Bronchial epithelial cell (primary cell): ENCODE measurements at regions not wholly inside any gene's neighbourhood (a gene's known extent, or its start where the extent isn't known, plus 50 kb on each side); places are given as distances from the start of the nearest gene placed in this dataset.

Experiments
- DNase-seq: peaks from one replicate; pipeline ENCODE4 v3.0.0-alpha.2; 2010; ENCODE audit warnings: low read depth
- FAIRE-seq: peaks from 2 replicates; lab custom pipeline; 2011; peaks lifted over from hg19 to GRCh38; lab: Jason Lieb, UNC
- H3K27me3 ChIP-seq: 2 replicates; pipeline ENCODE4 v1.5.1; 2011; ENCODE audit warnings: low read length; ENCODE audit not compliant: control insufficient read depth, insufficient read depth
- H3K36me3 ChIP-seq: 2 replicates; pipeline ENCODE4 v1.5.1; 2011; ENCODE audit warnings: low read length; ENCODE audit not compliant: control insufficient read depth, insufficient read depth
- H3K4me3 ChIP-seq: 2 replicates; pipeline ENCODE4 v1.5.1; 2011; ENCODE audit warnings: mild to moderate bottlenecking, low read depth, low read length, control low read depth
- TF ChIP-seq, protein P1 (sequence below): IDR thresholded peaks from 2 replicates; pipeline ENCODE4 v1.5.1; 2011; ENCODE audit warnings: mild to moderate bottlenecking, moderate library complexity, low read length, control low read depth, inconsistent platforms; ENCODE audit not compliant: insufficient read depth, severe bottlenecking

GRCh38 chr1:87586501-87586900, 257.8 kb downstream of the LMO4 start:
- Histone ChIP-seq H3K4me3 (no peak overlapping the region), H3K27me3 (peaks cover 3% of the 10 kb centered on the region), H3K36me3 (no peaks in the 10 kb centered on the region)
- TF ChIP-seq, protein P1, sequence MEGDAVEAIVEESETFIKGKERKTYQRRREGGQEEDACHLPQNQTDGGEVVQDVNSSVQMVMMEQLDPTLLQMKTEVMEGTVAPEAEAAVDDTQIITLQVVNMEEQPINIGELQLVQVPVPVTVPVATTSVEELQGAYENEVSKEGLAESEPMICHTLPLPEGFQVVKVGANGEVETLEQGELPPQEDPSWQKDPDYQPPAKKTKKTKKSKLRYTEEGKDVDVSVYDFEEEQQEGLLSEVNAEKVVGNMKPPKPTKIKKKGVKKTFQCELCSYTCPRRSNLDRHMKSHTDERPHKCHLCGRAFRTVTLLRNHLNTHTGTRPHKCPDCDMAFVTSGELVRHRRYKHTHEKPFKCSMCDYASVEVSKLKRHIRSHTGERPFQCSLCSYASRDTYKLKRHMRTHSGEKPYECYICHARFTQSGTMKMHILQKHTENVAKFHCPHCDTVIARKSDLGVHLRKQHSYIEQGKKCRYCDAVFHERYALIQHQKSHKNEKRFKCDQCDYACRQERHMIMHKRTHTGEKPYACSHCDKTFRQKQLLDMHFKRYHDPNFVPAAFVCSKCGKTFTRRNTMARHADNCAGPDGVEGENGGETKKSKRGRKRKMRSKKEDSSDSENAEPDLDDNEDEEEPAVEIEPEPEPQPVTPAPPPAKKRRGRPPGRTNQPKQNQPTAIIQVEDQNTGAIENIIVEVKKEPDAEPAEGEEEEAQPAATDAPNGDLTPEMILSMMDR: no peak
- FAIRE-seq (no peak), DNase-seq (no peak)

- H3K36me3 ChIP-seq: no peaks in the 10 kb centered on the region
- FAIRE-seq (no peak), DNase-seq (no peak)
- H3K27me3 ChIP-seq: peaks cover 2% of the 10 kb centered on the region
- H3K4me3 ChIP-seq: no peak overlapping the region
- TF ChIP-seq, protein P1: no peak
Observed at GRCh38 chr1:87588495-87588894, 259.8 kb downstream of the LMO4 start.

GRCh38 chr1:87591492-87591891, 262.8 kb downstream of the LMO4 start:
- FAIRE-seq: no peak
- TF ChIP-seq, protein P1: no peak
- DNase-seq: no peak
- Histone ChIP-seq H3K36me3 (no peaks in the 10 kb centered on the region), H3K4me3 (no peak overlapping the region), H3K27me3 (no peaks in the 10 kb centered on the region)

DNA sequence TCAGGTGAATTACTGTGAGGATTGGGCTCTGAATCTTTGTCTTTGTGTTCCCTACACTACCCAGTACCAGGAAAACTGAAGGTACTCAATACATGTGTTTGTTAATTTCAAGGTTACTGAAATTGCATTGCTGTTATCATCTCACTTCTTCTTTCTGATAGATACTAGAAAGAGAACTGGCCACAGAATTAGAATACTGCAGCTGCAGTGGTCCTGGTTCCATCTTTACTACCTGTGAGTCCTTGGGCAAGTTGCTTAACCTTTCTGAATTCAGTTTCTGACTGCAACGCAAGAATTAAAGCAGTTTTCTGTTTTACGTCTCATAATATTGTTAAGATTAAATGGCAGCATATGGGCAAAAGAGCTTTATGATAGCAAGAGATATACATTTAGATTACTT, 263.5 kb downstream of the LMO4 start:
- Histone ChIP-seq H3K27me3 (no peaks in the 10 kb centered on the region), H3K4me3 (no peak overlapping the region), H3K36me3 (no peaks in the 10 kb centered on the region)
- FAIRE-seq: no peak
- TF ChIP-seq, protein P1: no peak
- no peak for DNase-seq

- TF ChIP-seq, protein P1: no peak
- Histone ChIP-seq H3K36me3 (no peaks in the 10 kb centered on the region), H3K4me3 (no peak overlapping the region), H3K27me3 (peaks cover 3% of the 10 kb centered on the region)
- FAIRE-seq (no peak), DNase-seq (no peak)
Observed at GRCh38 chr1:87594736-87595383, 266.2 kb downstream of the LMO4 start.

DNA sequence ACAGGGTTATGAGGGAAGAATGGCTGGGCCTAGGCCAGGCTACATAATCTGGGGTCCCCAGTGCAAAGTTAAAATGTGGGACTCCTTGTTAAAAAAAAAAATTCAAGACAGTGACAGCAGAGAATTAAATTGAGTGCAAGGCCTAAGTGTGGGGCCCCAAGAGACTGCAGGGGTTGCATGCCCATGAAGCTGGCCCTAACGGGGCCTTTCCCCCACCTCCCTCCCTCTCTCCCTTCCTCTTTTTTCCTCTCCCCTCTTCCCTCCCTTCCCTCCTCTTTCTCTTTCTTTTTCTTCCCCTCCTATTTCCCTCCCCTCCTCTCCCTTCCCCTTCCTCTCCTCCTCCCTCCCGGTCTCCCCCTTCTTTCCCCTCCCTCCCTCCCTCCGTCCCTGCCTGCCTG, 266.7 kb downstream of the LMO4 start:
- no peak overlapping the region for H3K4me3 ChIP-seq
- H3K27me3 ChIP-seq: peaks cover 3% of the 10 kb centered on the region
- no peak for FAIRE-seq
- TF ChIP-seq, protein P1: no peak
- H3K36me3 ChIP-seq: no peaks in the 10 kb centered on the region
- no peak for DNase-seq
